HL-60 (cell line): ENCODE measurements at regions not wholly inside any gene's neighbourhood (a gene's known extent, or its start where the extent isn't known, plus 50 kb on each side); places are given as distances from the start of the nearest gene placed in this dataset.
"Not testable (repeated sequence)": the region's sequence is repeated elsewhere in the genome, so short reads cannot be mapped to it uniquely, and the experiment has no call there.

ENCODE experiments used
- DNase-seq, 2 experiments: peaks; one replicate each; pipeline ENCODE4 v3.0.0-alpha.2; 2010 to 2020; ENCODE audit warnings: low read depth in 1 of 2, low spot score in 1 of 2
- H3K27ac ChIP-seq: fragments of 250-450 bp; sonication (Bioruptor Pico); replicated peaks from 2 replicates; pipeline ENCODE4 v1.5.1; 2020; ENCODE audit warnings: mild to moderate bottlenecking, moderate library complexity
- H3K27me3 ChIP-seq: fragments of 250-450 bp; sonication (Bioruptor Pico); 2 replicates; pipeline ENCODE4 v1.5.1; 2021; ENCODE audit warnings: mild to moderate bottlenecking, moderate library complexity; ENCODE audit not compliant: insufficient read depth, poor library complexity, severe bottlenecking
- H3K4me3 ChIP-seq: replicated peaks from 2 replicates; pipeline ENCODE4 v1.5.1; 2011; ENCODE audit warnings: mild to moderate bottlenecking, control low read depth, low read length; ENCODE audit not compliant: insufficient read depth
- CTCF ChIP-seq: IDR thresholded peaks from one replicate; pipeline ENCODE4 v1.5.1; 2011; ENCODE audit warnings: low read length, control low read depth, inconsistent platforms; ENCODE audit not compliant: insufficient read depth
- GABPA ChIP-seq: IDR thresholded peaks from 2 replicates; pipeline ENCODE4 v1.6.1; 2012; ENCODE audit warnings: low read depth
- POLR2AphosphoS5 ChIP-seq: IDR thresholded peaks from 2 replicates; pipeline ENCODE4 v1.6.1; 2012; ENCODE audit warnings: low read depth
- REST ChIP-seq: IDR thresholded peaks from 2 replicates; pipeline ENCODE4 v1.6.1; 2012; ENCODE audit warnings: low read depth; ENCODE audit not compliant: insufficient replicate concordance
- SPI1 ChIP-seq: IDR thresholded peaks from 2 replicates; pipeline ENCODE4 v1.6.1; 2012; ENCODE audit warnings: low read depth, mild to moderate bottlenecking, borderline replicate concordance

- Histone ChIP-seq H3K27me3 (no peaks in the 10 kb centered on the region), H3K27ac (no peak overlapping the region), H3K4me3 (no peak overlapping the region)
- DNase-seq, result no peak
- TF ChIP-seq REST (no peak), CTCF (no peak), GABPA (no peak), SPI1 (no peak), POLR2AphosphoS5 (no peak)
Observed at GRCh38 chr6:18640134-18640533, 253.0 kb downstream of the RNF144B start.

- no peak for TF ChIP-seq POLR2AphosphoS5
- no peak for TF ChIP-seq GABPA
- no peaks in the 10 kb centered on the region for H3K27me3 ChIP-seq
- no peak overlapping the region for H3K27ac ChIP-seq
- H3K4me3 ChIP-seq, result no peak overlapping the region
- no peak for DNase-seq
Observed at GRCh38 chr6:18640754-18641153, 253.6 kb downstream of the RNF144B start.

GRCh38 chr6:18654821-18655220 is 267.7 kb downstream of the RNF144B start:
- DNase-seq, result no peak
- Histone ChIP-seq H3K4me3 (no peak overlapping the region), H3K27ac (no peak overlapping the region), H3K27me3 (no peaks in the 10 kb centered on the region)
- no peak for TF ChIP-seq POLR2AphosphoS5
- no peak for TF ChIP-seq CTCF
- TF ChIP-seq SPI1, result no peak
- no peak for TF ChIP-seq GABPA
- TF ChIP-seq REST, result no peak

GRCh38 chr6:18656506-18656905 is 269.4 kb downstream of the RNF144B start:
- TF ChIP-seq GABPA, result no peak
- no peak for TF ChIP-seq POLR2AphosphoS5
- TF ChIP-seq SPI1, result no peak
- no peak for TF ChIP-seq REST
- no peak for TF ChIP-seq CTCF
- no peak for DNase-seq
- Histone ChIP-seq H3K4me3 (no peak overlapping the region), H3K27ac (no peak overlapping the region), H3K27me3 (no peaks in the 10 kb centered on the region)

GRCh38 chr6:18659994-18660393 is 272.8 kb downstream of the RNF144B start:
- not testable (repeated sequence) for DNase-seq, H3K27me3 ChIP-seq, H3K4me3 ChIP-seq, H3K27ac ChIP-seq
